ENCODE measurements at regions not wholly inside any gene's neighbourhood (a gene's known extent, or its start where the extent isn't known, plus 50 kb on each side); places are given as distances from the start of the nearest gene placed in this dataset.

DNA sequence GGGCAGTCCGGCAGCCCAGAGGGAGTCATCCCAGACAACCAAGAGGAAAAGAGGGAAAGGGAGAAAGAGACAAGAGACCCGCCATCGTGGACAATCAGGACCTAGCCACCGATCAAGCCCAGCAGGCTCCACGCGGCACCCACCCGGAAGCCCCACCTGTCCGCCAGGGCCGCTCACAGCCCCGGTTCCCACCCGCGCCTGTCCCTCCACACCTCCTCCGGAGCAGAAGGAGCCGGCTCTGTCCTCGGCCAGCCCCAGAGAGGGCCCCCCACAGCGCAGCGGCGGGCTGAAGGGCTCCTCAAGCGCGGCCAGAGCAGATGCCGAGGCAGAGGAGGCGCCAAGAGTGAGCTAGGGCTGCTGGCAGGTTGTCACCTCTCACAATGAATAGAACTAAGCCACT, 784.7 kb upstream of the FBXO33 start:
- TF ChIP-seq, protein P1, sequence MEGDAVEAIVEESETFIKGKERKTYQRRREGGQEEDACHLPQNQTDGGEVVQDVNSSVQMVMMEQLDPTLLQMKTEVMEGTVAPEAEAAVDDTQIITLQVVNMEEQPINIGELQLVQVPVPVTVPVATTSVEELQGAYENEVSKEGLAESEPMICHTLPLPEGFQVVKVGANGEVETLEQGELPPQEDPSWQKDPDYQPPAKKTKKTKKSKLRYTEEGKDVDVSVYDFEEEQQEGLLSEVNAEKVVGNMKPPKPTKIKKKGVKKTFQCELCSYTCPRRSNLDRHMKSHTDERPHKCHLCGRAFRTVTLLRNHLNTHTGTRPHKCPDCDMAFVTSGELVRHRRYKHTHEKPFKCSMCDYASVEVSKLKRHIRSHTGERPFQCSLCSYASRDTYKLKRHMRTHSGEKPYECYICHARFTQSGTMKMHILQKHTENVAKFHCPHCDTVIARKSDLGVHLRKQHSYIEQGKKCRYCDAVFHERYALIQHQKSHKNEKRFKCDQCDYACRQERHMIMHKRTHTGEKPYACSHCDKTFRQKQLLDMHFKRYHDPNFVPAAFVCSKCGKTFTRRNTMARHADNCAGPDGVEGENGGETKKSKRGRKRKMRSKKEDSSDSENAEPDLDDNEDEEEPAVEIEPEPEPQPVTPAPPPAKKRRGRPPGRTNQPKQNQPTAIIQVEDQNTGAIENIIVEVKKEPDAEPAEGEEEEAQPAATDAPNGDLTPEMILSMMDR (IDR thresholded peaks at IDR 0.05) = no peak
- no peak for TF ChIP-seq ZFX (IDR thresholded peaks at IDR 0.05; ENCODE audit: borderline replicate concordance)

Measured in 22Rv1 (cell line).